WERI-Rb-1 (cell line): ENCODE measurements at regions not wholly inside any gene's neighbourhood (a gene's known extent, or its start where the extent isn't known, plus 50 kb on each side); places are given as distances from the start of the nearest gene placed in this dataset.

Experiments
- DNase-seq: peaks from one replicate; pipeline ENCODE4 v3.0.0-alpha.2; 2020
- H3K27ac ChIP-seq: fragments of 250-450 bp; sonication (Bioruptor Pico); 2 replicates; pipeline ENCODE4 v1.5.1; 2020; ENCODE audit warnings: mild to moderate bottlenecking, moderate library complexity
- H3K27me3 ChIP-seq: fragments of 250-450 bp; sonication (Bioruptor Pico); 2 replicates; pipeline ENCODE4 v1.5.1; 2021; ENCODE audit warnings: mild to moderate bottlenecking, low read depth, moderate library complexity; ENCODE audit not compliant: insufficient read depth, severe bottlenecking
- H3K36me3 ChIP-seq: fragments of 250-450 bp; sonication (Bioruptor Pico); 2 replicates; pipeline ENCODE4 v1.5.1; 2020; ENCODE audit warnings: mild to moderate bottlenecking, moderate library complexity
- H3K4me3 ChIP-seq: 2 replicates; pipeline ENCODE4 v1.5.1; 2011; ENCODE audit warnings: low read depth, mild to moderate bottlenecking, control low read depth, low read length
- H3K9me3 ChIP-seq: fragments of 250-450 bp; sonication (Bioruptor Pico); 2 replicates; pipeline ENCODE4 v1.5.1; 2021; ENCODE audit warnings: mild to moderate bottlenecking, moderate library complexity; ENCODE audit not compliant: severe bottlenecking
- TF ChIP-seq, protein P1 (sequence below): IDR thresholded peaks from 2 replicates; pipeline ENCODE4 v1.5.1; 2011; ENCODE audit warnings: low read depth, mild to moderate bottlenecking, control low read depth, inconsistent platforms, low read length

DNA sequence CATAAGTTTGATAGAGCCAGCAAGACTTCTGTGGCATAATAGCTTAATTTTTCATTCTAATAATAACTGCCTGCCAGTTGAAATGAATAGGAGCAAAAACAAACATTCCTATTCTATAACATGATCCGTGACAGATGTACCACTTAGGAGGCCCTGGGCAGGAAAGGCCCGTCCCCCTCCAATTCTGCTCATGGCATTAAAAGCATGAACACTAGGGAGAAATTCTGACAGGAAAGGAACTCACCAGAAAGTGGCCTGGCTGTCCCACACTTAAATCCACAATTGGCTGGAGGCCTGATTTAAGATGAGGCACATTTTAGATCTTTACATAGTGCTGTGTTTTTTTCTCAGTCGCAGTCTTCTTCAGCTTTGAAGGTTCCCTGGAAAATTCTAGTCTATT is 261.9 kb upstream of the ETAA1 start:
- no peak for DNase-seq
- Histone ChIP-seq H3K4me3 (no peak overlapping the region), H3K27me3 (peaks cover 15% of the 10 kb centered on the region), H3K27ac (no peak overlapping the region), H3K36me3 (no peaks in the 10 kb centered on the region), H3K9me3 (no peaks in the 10 kb centered on the region)
- TF ChIP-seq, protein P1, sequence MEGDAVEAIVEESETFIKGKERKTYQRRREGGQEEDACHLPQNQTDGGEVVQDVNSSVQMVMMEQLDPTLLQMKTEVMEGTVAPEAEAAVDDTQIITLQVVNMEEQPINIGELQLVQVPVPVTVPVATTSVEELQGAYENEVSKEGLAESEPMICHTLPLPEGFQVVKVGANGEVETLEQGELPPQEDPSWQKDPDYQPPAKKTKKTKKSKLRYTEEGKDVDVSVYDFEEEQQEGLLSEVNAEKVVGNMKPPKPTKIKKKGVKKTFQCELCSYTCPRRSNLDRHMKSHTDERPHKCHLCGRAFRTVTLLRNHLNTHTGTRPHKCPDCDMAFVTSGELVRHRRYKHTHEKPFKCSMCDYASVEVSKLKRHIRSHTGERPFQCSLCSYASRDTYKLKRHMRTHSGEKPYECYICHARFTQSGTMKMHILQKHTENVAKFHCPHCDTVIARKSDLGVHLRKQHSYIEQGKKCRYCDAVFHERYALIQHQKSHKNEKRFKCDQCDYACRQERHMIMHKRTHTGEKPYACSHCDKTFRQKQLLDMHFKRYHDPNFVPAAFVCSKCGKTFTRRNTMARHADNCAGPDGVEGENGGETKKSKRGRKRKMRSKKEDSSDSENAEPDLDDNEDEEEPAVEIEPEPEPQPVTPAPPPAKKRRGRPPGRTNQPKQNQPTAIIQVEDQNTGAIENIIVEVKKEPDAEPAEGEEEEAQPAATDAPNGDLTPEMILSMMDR: no peak

- H3K4me3 ChIP-seq: no peak overlapping the region
- H3K27me3 ChIP-seq: peaks cover 17% of the 10 kb centered on the region
- DNase-seq: no peak
- TF ChIP-seq, protein P1: no peak
- no peak overlapping the region for H3K27ac ChIP-seq
- no peaks in the 10 kb centered on the region for H3K9me3 ChIP-seq
- H3K36me3 ChIP-seq: no peaks in the 10 kb centered on the region
Observed at GRCh38 chr2:67137699-67138098, 259.4 kb upstream of the ETAA1 start.

DNA sequence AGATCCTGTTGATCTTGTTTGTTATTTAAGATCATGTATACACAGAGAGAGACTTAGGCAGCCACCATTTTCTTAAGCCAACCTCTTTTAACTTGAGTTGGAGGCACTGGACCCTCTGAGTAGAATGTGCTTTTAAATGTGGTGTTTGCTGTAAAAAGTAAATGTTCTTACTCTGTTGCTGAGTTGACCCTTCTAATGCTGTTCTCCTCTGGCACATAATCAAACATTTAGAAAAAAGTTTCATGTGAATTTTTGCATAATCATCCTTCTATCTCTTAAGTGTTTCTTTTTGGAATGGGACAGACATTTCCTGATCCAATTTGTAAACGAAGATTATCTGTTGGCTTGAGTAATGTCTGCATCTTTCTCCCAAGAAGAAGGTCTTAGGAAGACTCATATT is 255.1 kb upstream of the ETAA1 start:
- TF ChIP-seq, protein P1: no peak
- Histone ChIP-seq H3K4me3 (no peak overlapping the region), H3K36me3 (no peaks in the 10 kb centered on the region), H3K9me3 (no peaks in the 10 kb centered on the region), H3K27me3 (peaks cover 15% of the 10 kb centered on the region), H3K27ac (no peak overlapping the region)
- no peak for DNase-seq

DNA sequence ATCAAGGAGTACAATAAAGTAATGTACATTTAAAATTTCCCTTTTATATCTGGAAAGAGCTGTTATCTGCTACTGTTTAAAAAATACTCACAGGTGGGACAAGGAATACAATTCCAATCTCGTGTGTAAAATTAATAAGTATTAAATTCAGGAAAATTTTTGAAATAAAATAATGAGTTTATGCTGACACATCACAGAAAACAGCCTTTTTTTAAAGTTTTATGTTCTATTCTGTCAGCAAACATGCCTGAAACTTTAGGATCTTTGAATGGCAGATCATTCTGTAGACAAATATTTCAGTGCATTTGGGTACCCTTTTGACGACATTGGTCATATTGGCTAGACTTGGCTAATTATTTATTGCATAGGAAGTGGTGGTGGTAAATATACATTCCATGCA is 254.4 kb upstream of the ETAA1 start:
- Histone ChIP-seq H3K4me3 (no peak overlapping the region), H3K9me3 (no peaks in the 10 kb centered on the region), H3K27me3 (peaks cover 15% of the 10 kb centered on the region), H3K36me3 (no peaks in the 10 kb centered on the region), H3K27ac (no peak overlapping the region)
- TF ChIP-seq, protein P1: no peak
- no peak for DNase-seq

- no peak for DNase-seq
- Histone ChIP-seq H3K4me3 (no peak overlapping the region), H3K36me3 (no peaks in the 10 kb centered on the region), H3K27ac (no peak overlapping the region), H3K9me3 (no peaks in the 10 kb centered on the region), H3K27me3 (peaks cover 30% of the 10 kb centered on the region)
- TF ChIP-seq, protein P1: no peak
Observed at GRCh38 chr2:67145851-67146250, 251.3 kb upstream of the ETAA1 start.

- TF ChIP-seq, protein P1: no peak
- Histone ChIP-seq H3K27me3 (peaks cover 28% of the 10 kb centered on the region), H3K9me3 (peaks cover 2% of the 10 kb centered on the region), H3K4me3 (no peak overlapping the region), H3K27ac (no peak overlapping the region), H3K36me3 (no peaks in the 10 kb centered on the region)
- DNase-seq: no peak
Observed at GRCh38 chr2:67156796-67157195, 240.3 kb upstream of the ETAA1 start.
